SK-N-SH treated with all-trans-retinoic acid at 6 μM for 48 hours (cell line): ENCODE measurements at regions not wholly inside any gene's neighbourhood (a gene's known extent, or its start where the extent isn't known, plus 50 kb on each side); places are given as distances from the start of the nearest gene placed in this dataset.

Experiments used
- ATAC-seq: fragments of 200-7000 bp; cut with Tn5 transposase; 3 replicates; pipeline ENCODE4 v1.9.1; 2020; ENCODE audit warnings: mild to moderate bottlenecking, moderate library complexity
- CSDC2 ChIP-seq: fragments of 250-450 bp; sonication (Bioruptor Pico); IDR thresholded peaks from 2 replicates; pipeline ENCODE4 v1.5.0; 2020; ENCODE audit warnings: mild to moderate bottlenecking, moderate library complexity
- ESRRG ChIP-seq: fragments of 250-450 bp; sonication (Bioruptor Pico); IDR thresholded peaks from 2 replicates; pipeline ENCODE4 v1.6.1; 2021; ENCODE audit warnings: mild to moderate bottlenecking
- GLIS3 ChIP-seq: fragments of 250-450 bp; sonication (Bioruptor Pico); IDR thresholded peaks from 2 replicates; pipeline ENCODE4 v1.5.0; 2020; ENCODE audit warnings: mild to moderate bottlenecking, moderate library complexity
- ISL1 ChIP-seq: fragments of 250-450 bp; sonication (Bioruptor Pico); IDR thresholded peaks from 2 replicates; pipeline ENCODE4 v2.1.2; 2022; ENCODE audit warnings: mild to moderate bottlenecking, moderate library complexity
- OSR1 ChIP-seq: fragments of 250-450 bp; sonication (Bioruptor Pico); IDR thresholded peaks from 2 replicates; pipeline ENCODE4 v1.8.0; 2022; ENCODE audit warnings: moderate library complexity, mild to moderate bottlenecking, inconsistent platforms
- PATZ1 ChIP-seq: fragments of 250-450 bp; sonication (Bioruptor Pico); IDR thresholded peaks from 2 replicates; pipeline ENCODE4 v1.8.0; 2020; ENCODE audit warnings: mild to moderate bottlenecking, moderate library complexity, borderline replicate concordance
- PPARA ChIP-seq: fragments of 250-450 bp; sonication (Bioruptor Pico); IDR thresholded peaks from 2 replicates; pipeline ENCODE4 v1.5.0; 2020; ENCODE audit warnings: mild to moderate bottlenecking, borderline replicate concordance
- RARB ChIP-seq: fragments of 250-450 bp; sonication (Bioruptor Pico); IDR thresholded peaks from 2 replicates; pipeline ENCODE4 v1.8.0; 2021; ENCODE audit warnings: mild to moderate bottlenecking, moderate library complexity
- SNAI2 ChIP-seq: fragments of 250-450 bp; sonication (Bioruptor Pico); IDR thresholded peaks from 2 replicates; pipeline ENCODE4 v1.5.0; 2020; ENCODE audit warnings: mild to moderate bottlenecking, moderate library complexity
- TCF4 ChIP-seq: fragments of 250-450 bp; sonication (Bioruptor Pico); IDR thresholded peaks from 2 replicates; pipeline ENCODE4 v1.8.0; 2021; ENCODE audit warnings: mild to moderate bottlenecking, moderate library complexity, borderline replicate concordance
- TOX ChIP-seq: fragments of 250-450 bp; sonication (Bioruptor Pico); IDR thresholded peaks from 2 replicates; pipeline ENCODE4 v1.8.0; 2021; ENCODE audit warnings: mild to moderate bottlenecking, moderate library complexity, borderline replicate concordance
- ZFP3 ChIP-seq: fragments of 250-450 bp; sonication (Bioruptor Pico); IDR thresholded peaks from 2 replicates; pipeline ENCODE4 v1.5.0; 2020; ENCODE audit warnings: mild to moderate bottlenecking, moderate library complexity
- ZFP30 ChIP-seq: fragments of 450-650 bp; formaldehyde crosslinking; IDR thresholded peaks from 2 replicates; pipeline ENCODE4 v1.5.0; 2022; ENCODE audit warnings: mild to moderate bottlenecking, moderate library complexity
- ZNF565 ChIP-seq: fragments of 450-650 bp; formaldehyde crosslinking; conservative IDR thresholded peaks from 2 replicates; pipeline ENCODE4 v1.5.0; 2020; ENCODE audit warnings: low read depth, mild to moderate bottlenecking, moderate library complexity
- ZNF70 ChIP-seq: fragments of 450-650 bp; formaldehyde crosslinking; IDR thresholded peaks from 2 replicates; pipeline ENCODE4 v1.5.0; 2020; ENCODE audit warnings: mild to moderate bottlenecking, moderate library complexity
- ZNF8 ChIP-seq: fragments of 450-650 bp; formaldehyde crosslinking; IDR thresholded peaks from 2 replicates; pipeline ENCODE4 v1.5.0; 2020; ENCODE audit warnings: mild to moderate bottlenecking, moderate library complexity
- TF ChIP-seq, protein P1 (sequence below): fragments of 250-450 bp; sonication (Bioruptor Pico); IDR thresholded peaks from 2 replicates; pipeline ENCODE4 v1.8.0; 2021; ENCODE audit warnings: low read depth, mild to moderate bottlenecking, moderate library complexity, borderline replicate concordance
- TF ChIP-seq, protein P2 (sequence below): fragments of 250-450 bp; sonication (Bioruptor Pico); IDR thresholded peaks from 2 replicates; pipeline ENCODE4 v1.5.1; 2021; ENCODE audit warnings: mild to moderate bottlenecking, moderate library complexity
- TF ChIP-seq, protein P3 (sequence below): fragments of 250-450 bp; sonication (Bioruptor Pico); IDR thresholded peaks from 2 replicates; pipeline ENCODE4 v1.5.1; 2020; ENCODE audit warnings: low read depth, mild to moderate bottlenecking, moderate library complexity
- TF ChIP-seq, protein P4 (sequence below): fragments of 250-450 bp; sonication (Bioruptor Pico); IDR thresholded peaks from 2 replicates; pipeline ENCODE4 v1.5.0; 2020; ENCODE audit warnings: mild to moderate bottlenecking, moderate library complexity

DNA sequence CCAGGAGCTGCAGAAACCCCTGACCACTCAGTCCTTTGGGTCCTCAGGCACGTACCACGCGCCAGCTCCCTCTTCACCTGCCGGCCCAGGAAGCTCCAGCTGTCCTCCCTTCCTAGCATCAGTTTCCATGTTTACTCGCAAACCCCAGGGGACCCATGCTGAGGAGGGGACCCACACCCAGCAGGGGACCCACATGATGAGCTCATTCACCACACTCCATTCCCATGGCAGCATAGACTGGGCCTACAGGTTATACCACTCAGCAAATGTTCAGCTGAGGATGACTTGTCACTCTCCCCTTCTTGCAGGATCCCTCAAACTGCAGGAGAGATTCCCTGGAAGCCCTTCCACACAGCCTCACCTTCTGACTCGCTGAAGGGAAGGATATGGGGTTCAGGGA lies 73.5 kb upstream of the GALNT10 start:
- TF ChIP-seq RARB (CRISPR knock-in tag) (no peak), TOX (CRISPR knock-in tag) (no peak), ZFP30 (no peak), ZFP3 (CRISPR knock-in tag) (no peak)
- no peak for ATAC-seq

DNA sequence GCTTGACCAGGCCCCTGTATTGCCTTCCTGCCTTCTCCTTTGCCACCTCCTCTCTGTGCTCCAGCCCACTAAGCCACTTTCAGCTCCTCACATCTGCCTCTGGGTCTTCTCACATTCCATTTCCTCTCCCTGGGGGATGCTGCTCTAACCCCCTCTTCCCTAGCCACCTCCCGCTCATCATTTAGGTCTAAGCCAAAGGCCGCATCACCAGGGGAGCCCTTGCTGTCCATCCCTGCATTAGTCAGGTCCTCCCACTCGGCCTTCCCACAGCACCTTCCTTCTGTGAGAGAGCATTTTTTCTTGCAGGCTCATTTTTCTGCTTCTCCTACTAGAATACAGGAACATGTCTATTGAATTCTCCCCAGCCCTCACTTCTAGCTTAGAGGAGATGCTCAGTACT lies 72.6 kb upstream of the GALNT10 start:
- no peak for TF ChIP-seq PATZ1 (CRISPR knock-in tag)
- TF ChIP-seq, protein P1, sequence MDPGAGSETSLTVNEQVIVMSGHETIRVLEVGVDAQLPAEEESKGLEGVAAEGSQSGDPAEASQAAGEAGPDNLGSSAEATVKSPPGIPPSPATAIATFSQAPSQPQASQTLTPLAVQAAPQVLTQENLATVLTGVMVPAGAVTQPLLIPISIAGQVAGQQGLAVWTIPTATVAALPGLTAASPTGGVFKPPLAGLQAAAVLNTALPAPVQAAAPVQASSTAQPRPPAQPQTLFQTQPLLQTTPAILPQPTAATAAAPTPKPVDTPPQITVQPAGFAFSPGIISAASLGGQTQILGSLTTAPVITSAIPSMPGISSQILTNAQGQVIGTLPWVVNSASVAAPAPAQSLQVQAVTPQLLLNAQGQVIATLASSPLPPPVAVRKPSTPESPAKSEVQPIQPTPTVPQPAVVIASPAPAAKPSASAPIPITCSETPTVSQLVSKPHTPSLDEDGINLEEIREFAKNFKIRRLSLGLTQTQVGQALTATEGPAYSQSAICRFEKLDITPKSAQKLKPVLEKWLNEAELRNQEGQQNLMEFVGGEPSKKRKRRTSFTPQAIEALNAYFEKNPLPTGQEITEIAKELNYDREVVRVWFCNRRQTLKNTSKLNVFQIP: no peak
- no peak for TF ChIP-seq TCF4 (CRISPR knock-in tag)
- TF ChIP-seq RARB (CRISPR knock-in tag): no peak
- TF ChIP-seq ESRRG (CRISPR knock-in tag): no peak
- no peak for TF ChIP-seq SNAI2 (CRISPR knock-in tag)
- TF ChIP-seq PPARA (CRISPR knock-in tag): no peak
- TF ChIP-seq, protein P2, sequence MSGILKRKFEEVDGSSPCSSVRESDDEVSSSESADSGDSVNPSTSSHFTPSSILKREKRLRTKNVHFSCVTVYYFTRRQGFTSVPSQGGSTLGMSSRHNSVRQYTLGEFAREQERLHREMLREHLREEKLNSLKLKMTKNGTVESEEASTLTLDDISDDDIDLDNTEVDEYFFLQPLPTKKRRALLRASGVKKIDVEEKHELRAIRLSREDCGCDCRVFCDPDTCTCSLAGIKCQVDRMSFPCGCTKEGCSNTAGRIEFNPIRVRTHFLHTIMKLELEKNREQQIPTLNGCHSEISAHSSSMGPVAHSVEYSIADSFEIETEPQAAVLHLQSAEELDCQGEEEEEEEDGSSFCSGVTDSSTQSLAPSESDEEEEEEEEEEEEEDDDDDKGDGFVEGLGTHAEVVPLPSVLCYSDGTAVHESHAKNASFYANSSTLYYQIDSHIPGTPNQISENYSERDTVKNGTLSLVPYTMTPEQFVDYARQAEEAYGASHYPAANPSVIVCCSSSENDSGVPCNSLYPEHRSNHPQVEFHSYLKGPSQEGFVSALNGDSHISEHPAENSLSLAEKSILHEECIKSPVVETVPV (CRISPR knock-in tag): no peak
- TF ChIP-seq ZNF8: no peak
- TF ChIP-seq OSR1 (CRISPR knock-in tag): no peak
- TF ChIP-seq ZNF565 (CRISPR knock-in tag): no peak
- TF ChIP-seq TOX (CRISPR knock-in tag): no peak
- TF ChIP-seq ZNF70 (CRISPR knock-in tag): no peak
- TF ChIP-seq ZFP3 (CRISPR knock-in tag): no peak
- no peak for TF ChIP-seq GLIS3 (CRISPR knock-in tag)
- TF ChIP-seq, protein P3, sequence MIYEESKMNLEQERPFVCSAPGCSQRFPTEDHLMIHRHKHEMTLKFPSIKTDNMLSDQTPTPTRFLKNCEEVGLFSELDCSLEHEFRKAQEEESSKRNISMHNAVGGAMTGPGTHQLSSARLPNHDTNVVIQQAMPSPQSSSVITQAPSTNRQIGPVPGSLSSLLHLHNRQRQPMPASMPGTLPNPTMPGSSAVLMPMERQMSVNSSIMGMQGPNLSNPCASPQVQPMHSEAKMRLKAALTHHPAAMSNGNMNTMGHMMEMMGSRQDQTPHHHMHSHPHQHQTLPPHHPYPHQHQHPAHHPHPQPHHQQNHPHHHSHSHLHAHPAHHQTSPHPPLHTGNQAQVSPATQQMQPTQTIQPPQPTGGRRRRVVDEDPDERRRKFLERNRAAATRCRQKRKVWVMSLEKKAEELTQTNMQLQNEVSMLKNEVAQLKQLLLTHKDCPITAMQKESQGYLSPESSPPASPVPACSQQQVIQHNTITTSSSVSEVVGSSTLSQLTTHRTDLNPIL (CRISPR knock-in tag): no peak

DNA sequence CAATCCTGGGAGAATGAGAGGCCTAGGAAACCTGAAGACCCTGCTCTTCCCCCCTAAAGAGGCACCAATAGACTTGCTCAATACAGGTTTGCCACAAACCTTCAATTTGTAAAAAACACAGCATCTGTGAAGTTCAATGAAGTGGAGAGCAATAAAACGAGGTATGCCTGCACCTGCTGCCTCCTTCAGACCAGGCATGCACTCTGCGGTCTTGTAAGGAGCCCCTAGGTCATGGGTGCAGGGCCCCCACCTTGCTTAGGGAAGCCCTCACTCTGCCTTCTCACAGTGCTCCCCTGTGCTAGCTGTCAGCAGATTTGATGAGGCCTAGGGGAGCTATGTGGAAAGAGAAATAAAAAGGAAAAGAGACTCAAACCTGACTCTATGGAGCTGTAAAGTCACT lies 72.1 kb upstream of the GALNT10 start:
- TF ChIP-seq ESRRG (CRISPR knock-in tag): no peak
- no peak for TF ChIP-seq ISL1
- TF ChIP-seq, protein P2 (CRISPR knock-in tag): no peak
- TF ChIP-seq, protein P4, sequence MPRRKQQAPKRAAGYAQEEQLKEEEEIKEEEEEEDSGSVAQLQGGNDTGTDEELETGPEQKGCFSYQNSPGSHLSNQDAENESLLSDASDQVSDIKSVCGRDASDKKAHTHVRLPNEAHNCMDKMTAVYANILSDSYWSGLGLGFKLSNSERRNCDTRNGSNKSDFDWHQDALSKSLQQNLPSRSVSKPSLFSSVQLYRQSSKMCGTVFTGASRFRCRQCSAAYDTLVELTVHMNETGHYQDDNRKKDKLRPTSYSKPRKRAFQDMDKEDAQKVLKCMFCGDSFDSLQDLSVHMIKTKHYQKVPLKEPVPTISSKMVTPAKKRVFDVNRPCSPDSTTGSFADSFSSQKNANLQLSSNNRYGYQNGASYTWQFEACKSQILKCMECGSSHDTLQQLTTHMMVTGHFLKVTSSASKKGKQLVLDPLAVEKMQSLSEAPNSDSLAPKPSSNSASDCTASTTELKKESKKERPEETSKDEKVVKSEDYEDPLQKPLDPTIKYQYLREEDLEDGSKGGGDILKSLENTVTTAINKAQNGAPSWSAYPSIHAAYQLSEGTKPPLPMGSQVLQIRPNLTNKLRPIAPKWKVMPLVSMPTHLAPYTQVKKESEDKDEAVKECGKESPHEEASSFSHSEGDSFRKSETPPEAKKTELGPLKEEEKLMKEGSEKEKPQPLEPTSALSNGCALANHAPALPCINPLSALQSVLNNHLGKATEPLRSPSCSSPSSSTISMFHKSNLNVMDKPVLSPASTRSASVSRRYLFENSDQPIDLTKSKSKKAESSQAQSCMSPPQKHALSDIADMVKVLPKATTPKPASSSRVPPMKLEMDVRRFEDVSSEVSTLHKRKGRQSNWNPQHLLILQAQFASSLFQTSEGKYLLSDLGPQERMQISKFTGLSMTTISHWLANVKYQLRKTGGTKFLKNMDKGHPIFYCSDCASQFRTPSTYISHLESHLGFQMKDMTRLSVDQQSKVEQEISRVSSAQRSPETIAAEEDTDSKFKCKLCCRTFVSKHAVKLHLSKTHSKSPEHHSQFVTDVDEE (CRISPR knock-in tag): no peak
- TF ChIP-seq ZNF565 (CRISPR knock-in tag): no peak
- no peak for TF ChIP-seq ZNF8
- TF ChIP-seq, protein P1: no peak
- TF ChIP-seq ZFP30: no peak
- TF ChIP-seq CSDC2 (CRISPR knock-in tag): no peak
- no peak for ATAC-seq

More for the DNA sequence above, 72.6 kb upstream of the GALNT10 start:
- ATAC-seq: no peak
